ENCODE measurements at regions not wholly inside any gene's neighbourhood (a gene's known extent, or its start where the extent isn't known, plus 50 kb on each side); places are given as distances from the start of the nearest gene placed in this dataset.

DNA sequence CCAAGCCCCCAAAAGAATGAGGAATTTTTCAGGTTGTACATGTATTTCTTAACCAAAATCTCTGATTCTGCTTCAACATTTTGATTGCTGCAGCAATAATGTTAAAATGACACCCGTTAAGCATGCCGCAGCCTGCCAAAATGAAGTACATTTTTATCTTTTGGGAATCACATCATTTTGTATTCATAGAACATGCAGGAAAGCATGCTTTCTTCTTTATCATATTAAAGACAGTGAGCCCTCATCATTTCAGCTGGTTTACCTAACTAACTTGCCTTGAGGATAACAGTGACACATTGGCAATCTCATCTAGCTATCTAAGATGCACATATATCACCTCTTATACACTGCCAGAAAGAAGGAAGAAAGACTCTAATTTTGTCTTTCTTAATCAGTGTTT, 299.2 kb downstream of the LTN1 start:
- no peak overlapping the region for H3K9ac ChIP-seq (ENCODE audit: control insufficient read depth, extremely low read depth, insufficient read depth, low read length)
- FAIRE-seq (no peak), DNase-seq (ENCODE audit: low read depth, low spot score) (no peak)
- no peak overlapping the region for H3K4me3 ChIP-seq (ENCODE audit: control insufficient read depth in 2 of 3, extremely low read depth in 1 of 3, insufficient read depth in 2 of 3, low read depth in 1 of 3, low read length in 3 of 3)
- no peaks in the 10 kb centered on the region for H4K20me1 ChIP-seq (ENCODE audit: control insufficient read depth, extremely low read depth, insufficient read depth, low read length)
- no peaks in the 10 kb centered on the region for H3K9me1 ChIP-seq (ENCODE audit: control insufficient read depth, extremely low read depth, insufficient read depth, low read length)
- H3K27ac ChIP-seq (ENCODE audit: control insufficient read depth, insufficient read depth, low read length) = no peak overlapping the region
- H3K9me3 ChIP-seq (ENCODE audit: control insufficient read depth, low read depth, low read length) = no peaks in the 10 kb centered on the region
- peaks cover 9% of the 10 kb centered on the region for H3K4me1 ChIP-seq (ENCODE audit: control insufficient read depth, extremely low read depth, insufficient read depth, low read length)
- dilution Hi-C loops (cut with MboI; ENCODE audit: extremely low pct_ligation_motif_present, low sequenced_read_pairs) = no loop called here
- H3K27me3 ChIP-seq (ENCODE audit: control insufficient read depth, extremely low read depth, insufficient read depth, low read length) = no peaks in the 10 kb centered on the region
- no peak overlapping the region for H3K4me2 ChIP-seq (ENCODE audit: control insufficient read depth, extremely low read depth, insufficient read depth, low read depth, low read length)
- H3K36me3 ChIP-seq (ENCODE audit: control insufficient read depth in 2 of 2, extremely low read depth in 1 of 2, insufficient read depth in 2 of 2, low read length in 2 of 2) = no peaks in the 10 kb centered on the region
- TF ChIP-seq EZH2 (IDR thresholded peaks at IDR 0.05; ENCODE audit: low read length) = no peak
- TF ChIP-seq, protein P1, sequence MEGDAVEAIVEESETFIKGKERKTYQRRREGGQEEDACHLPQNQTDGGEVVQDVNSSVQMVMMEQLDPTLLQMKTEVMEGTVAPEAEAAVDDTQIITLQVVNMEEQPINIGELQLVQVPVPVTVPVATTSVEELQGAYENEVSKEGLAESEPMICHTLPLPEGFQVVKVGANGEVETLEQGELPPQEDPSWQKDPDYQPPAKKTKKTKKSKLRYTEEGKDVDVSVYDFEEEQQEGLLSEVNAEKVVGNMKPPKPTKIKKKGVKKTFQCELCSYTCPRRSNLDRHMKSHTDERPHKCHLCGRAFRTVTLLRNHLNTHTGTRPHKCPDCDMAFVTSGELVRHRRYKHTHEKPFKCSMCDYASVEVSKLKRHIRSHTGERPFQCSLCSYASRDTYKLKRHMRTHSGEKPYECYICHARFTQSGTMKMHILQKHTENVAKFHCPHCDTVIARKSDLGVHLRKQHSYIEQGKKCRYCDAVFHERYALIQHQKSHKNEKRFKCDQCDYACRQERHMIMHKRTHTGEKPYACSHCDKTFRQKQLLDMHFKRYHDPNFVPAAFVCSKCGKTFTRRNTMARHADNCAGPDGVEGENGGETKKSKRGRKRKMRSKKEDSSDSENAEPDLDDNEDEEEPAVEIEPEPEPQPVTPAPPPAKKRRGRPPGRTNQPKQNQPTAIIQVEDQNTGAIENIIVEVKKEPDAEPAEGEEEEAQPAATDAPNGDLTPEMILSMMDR (optimal IDR thresholded peaks at IDR 0.05 in 1 of 3, IDR thresholded peaks at IDR 0.05 in 1 of 3, conservative IDR thresholded peaks at IDR 0.05 in 1 of 3; ENCODE audit: extremely low read depth in 1 of 3, insufficient read depth in 2 of 3, low read length in 3 of 3) = no peak
- peak overlapping the region; percentile 28 for H2AFZ ChIP-seq (ENCODE audit: control insufficient read depth, low read length)
- H3K79me2 ChIP-seq (ENCODE audit: control insufficient read depth, insufficient read depth, low read length) = no peaks in the 10 kb centered on the region

DNA sequence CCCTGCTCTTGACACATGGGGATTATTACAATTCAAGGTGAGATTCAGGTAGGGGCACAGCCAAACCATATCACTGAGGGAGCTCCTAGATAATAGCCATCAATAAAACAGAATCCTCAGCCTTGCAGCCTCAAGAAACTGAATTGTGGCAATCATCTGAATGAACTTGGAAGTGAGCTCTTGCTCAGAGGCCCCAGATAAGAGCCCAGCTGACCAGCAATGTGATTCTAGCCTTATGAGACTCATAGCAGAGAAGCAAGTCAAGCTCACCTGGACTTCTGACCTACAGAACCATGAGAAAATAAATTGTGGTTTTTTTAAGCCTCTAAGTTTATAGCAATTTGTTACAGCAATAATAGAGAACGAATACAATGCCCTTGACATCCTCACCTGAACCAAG, 302.5 kb downstream of the LTN1 start:
- no peak overlapping the region for H3K27ac ChIP-seq (ENCODE audit: control insufficient read depth, insufficient read depth, low read length)
- no peak overlapping the region for H3K4me2 ChIP-seq (ENCODE audit: control insufficient read depth, extremely low read depth, insufficient read depth, low read depth, low read length)
- no peak for TF ChIP-seq EZH2 (IDR thresholded peaks at IDR 0.05; ENCODE audit: low read length)
- TF ChIP-seq, protein P1 (optimal IDR thresholded peaks at IDR 0.05 in 1 of 3, IDR thresholded peaks at IDR 0.05 in 1 of 3, conservative IDR thresholded peaks at IDR 0.05 in 1 of 3; ENCODE audit: extremely low read depth in 1 of 3, insufficient read depth in 2 of 3, low read length in 3 of 3) = no peak
- H3K4me1 ChIP-seq (ENCODE audit: control insufficient read depth, extremely low read depth, insufficient read depth, low read length) = peaks cover 26% of the 10 kb centered on the region
- no peak overlapping the region for H2AFZ ChIP-seq (ENCODE audit: control insufficient read depth, low read length)
- H3K9me1 ChIP-seq (ENCODE audit: control insufficient read depth, extremely low read depth, insufficient read depth, low read length) = no peaks in the 10 kb centered on the region
- no peaks in the 10 kb centered on the region for H3K36me3 ChIP-seq (ENCODE audit: control insufficient read depth in 2 of 2, extremely low read depth in 1 of 2, insufficient read depth in 2 of 2, low read length in 2 of 2)
- no peaks in the 10 kb centered on the region for H3K27me3 ChIP-seq (ENCODE audit: control insufficient read depth, extremely low read depth, insufficient read depth, low read length)
- dilution Hi-C loops (cut with MboI; ENCODE audit: extremely low pct_ligation_motif_present, low sequenced_read_pairs) = no loop called here
- H3K9me3 ChIP-seq (ENCODE audit: control insufficient read depth, low read depth, low read length) = no peaks in the 10 kb centered on the region
- H3K79me2 ChIP-seq (ENCODE audit: control insufficient read depth, insufficient read depth, low read length) = no peaks in the 10 kb centered on the region
- DNase-seq (ENCODE audit: low read depth, low spot score) = no peak
- no peak overlapping the region for H3K4me3 ChIP-seq (ENCODE audit: control insufficient read depth in 2 of 3, extremely low read depth in 1 of 3, insufficient read depth in 2 of 3, low read depth in 1 of 3, low read length in 3 of 3)
- FAIRE-seq = no peak
- no peaks in the 10 kb centered on the region for H4K20me1 ChIP-seq (ENCODE audit: control insufficient read depth, extremely low read depth, insufficient read depth, low read length)
- no peak overlapping the region for H3K9ac ChIP-seq (ENCODE audit: control insufficient read depth, extremely low read depth, insufficient read depth, low read length)
